ENCODE measurements at regions not wholly inside any gene's neighbourhood (a gene's known extent, or its start where the extent isn't known, plus 50 kb on each side); places are given as distances from the start of the nearest gene placed in this dataset.

DNA sequence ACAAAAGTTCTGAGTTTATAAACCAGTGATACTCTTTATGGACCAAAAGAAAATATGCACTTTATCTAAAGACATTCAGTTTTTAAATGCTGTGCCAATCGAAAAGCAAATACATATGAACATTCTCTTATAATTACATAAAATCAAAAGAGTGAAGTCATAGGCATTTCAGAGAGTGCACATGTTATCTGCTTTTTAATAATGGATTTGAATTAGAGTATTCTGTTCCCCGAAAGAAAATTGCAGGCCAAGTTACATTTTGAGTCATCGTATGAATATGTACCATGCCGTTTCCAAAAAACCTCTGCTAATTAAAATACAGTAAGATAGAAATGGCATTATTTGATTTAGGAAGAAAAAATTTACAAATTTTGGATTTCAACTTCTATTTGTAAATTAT is 565.7 kb downstream of the ZEB2 start:
- DNase-seq (ENCODE audit: low read depth, low spot score) = no peak

DNA sequence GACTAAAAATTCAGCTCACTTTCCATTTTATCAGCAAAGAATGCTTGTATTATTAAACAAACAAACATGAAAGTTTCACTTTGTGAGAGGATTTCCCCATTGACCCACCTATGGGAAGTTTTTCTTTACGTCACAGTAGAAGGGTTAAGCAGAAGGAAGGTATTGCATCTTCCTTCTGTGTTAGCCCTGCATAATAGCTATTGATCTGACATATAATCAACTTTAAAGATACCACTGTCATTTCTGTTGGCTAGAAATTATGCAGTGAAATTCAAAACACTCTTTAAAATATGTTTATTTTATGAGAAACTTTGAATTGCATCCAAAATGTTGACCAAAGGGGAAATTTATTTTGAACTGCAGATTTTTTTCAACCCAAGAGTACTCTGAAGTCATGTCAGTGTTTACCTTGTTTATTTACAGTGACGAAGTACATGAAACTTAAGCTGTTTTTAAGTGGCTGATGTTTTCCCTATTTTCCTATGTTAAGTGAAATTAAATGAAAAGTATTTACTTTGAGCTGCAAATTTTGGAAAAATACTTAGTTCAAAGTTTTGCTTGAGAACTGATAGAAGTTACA is 566.4 kb downstream of the ZEB2 start:
- DNase-seq (ENCODE audit: low read depth, low spot score) = no peak

DNA sequence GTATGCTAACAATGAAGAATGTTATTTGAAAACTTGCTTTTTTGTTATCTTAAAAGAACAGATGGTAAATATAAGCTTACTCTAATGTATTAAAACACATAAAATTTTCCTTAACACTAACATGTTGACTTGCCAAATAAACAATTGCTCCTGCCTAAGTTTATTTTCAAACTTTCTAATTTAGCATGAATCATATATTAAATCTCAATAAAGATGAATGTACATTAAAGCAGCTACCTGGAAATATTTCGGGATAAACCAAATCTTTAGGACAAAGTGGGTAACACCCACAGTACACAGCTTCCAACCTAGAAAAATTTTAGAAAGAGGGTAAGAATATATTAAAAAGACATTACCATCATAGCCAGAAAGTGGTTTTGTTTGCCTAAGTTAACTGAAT is 567.4 kb downstream of the ZEB2 start:
- DNase-seq (ENCODE audit: low read depth, low spot score) = no peak

DNA sequence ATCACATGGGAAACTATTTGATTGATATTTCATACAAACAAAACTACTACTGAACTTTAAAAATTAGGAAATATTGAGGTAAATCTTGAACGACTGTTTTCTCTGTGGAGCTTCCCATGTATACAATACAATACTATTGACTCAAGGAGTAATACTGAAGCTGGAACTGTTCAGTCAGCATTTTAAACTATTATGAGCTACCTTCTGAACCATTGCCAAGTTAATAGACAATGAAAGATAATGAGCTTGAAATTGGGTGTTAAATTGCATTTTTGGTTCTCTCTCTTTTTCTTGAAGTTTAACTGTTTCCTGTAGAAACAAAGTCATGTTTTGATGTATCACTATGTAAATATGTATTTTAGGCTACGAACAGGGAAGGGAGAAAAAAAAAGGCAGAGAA is 569.2 kb downstream of the ZEB2 start:
- no peak for DNase-seq (ENCODE audit: low read depth, low spot score)

DNA sequence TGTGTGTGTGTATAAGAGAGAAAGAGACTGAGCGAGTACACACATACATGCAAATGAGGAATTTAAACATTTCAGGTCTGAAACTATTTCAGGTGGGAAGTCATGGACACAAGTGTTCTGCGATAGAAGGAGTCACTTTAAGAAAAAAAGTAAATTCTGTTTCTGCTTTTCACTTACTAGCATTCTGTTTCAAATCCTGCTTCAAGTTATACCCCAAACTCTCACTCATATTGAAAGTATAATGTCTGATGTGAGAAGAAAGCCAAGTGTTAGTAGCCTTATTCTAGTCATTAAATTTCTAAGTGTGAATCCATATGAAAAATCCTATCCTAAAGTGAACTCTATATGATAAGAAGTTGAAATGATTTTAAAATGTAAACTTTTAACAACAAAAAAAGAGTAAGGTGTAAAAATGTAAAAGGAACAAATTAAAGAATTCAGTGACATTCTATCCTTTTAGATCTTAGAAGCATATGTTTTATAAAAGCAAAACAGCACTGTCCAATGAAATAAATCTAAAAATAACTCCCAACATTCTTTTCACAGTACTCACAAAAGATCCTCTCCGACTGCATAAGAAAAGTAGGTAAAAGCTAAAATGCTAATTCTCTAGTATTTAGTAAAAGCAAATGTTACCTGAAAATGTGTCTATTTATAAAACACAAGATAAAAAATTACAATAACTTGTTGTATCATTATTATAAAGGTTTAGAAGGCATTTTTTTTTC is 570.6 kb downstream of the ZEB2 start:
- DNase-seq (ENCODE audit: low read depth, low spot score) = no peak

DNA sequence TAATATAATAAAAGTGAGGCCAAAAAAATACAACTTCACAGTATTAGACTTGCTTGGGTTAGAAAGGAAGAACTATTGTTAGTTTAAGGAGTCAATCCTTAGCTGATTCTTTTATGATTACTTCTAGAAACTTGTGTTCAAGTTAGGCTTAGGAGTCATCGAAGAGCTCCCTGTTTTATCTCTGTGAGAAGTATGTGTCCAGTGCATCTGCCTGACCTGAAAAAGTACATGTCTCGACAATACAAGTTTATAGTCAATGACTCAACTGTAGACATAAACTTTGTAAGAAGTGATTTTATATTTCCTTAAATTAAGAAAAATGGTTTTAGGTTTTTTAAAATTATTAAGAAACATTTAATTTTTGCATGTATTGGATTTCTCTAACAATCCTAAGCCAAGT is 571.2 kb downstream of the ZEB2 start:
- no peak for DNase-seq (ENCODE audit: low read depth, low spot score)

DNA sequence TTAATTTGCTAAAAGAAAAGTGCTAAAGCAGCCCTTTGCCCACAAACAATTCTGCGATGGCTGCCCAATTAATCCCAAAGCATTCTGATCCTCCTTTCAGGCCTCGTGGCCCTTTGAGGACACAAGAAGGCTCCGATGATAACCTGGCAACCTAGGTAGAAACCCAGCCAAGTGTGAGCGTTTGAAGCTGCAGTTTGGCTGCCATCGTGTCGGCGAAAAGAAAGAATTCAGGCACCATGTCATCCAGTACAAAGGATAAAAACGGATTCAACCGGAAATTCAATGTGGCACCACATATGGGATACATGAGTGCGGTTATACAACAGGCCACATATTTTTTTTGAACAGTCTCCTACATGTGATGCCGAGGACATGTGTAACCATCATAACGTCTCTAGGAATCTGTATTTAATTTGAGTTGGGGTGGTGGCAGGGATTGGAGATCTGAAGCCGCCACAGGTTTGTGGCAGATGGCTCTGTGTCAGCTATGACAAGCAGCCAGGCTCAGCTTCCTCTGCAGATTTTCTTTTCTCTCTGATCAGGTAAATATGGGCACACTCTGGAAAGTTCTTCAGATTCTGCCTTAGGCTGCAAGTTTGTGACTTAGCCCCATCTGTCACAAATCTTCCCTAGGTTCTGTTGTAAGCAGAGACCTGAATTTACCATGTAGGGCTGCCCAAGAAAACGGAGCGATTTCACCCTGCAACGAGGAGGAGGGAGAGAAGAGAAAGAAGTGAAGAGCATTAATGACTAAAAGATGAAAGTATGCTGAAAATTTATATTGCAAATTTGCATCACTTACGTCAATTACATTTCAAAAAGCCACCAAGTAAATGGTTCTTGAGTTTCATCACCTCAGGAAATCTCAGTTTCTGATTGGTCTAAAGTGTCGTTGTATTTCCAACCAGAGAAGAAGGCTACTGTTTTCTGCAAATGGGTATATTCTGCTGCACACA is 573.2 kb downstream of the ZEB2 start:
- no peak for DNase-seq (ENCODE audit: low read depth, low spot score)

DNA sequence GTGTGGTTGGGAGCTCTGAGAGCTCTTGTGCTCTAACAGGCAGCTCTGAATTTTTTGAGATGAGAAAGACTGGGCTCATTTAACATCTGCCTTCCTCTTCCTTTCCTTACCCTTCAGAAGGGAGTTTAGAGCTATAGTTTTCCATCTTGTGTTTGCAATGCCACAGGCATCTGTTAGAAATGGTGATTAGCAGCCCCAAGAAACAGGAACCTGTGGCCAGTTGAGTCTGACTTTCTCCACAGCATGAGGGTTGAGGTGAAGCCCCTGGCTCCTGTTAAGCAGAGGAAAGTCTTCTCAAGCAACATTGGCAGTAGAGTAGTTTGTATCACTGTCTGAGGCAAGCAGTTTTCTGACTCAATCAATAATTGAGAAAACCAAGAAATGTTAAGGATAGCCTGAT is 577.4 kb downstream of the ZEB2 start:
- DNase-seq (ENCODE audit: low read depth, low spot score) = no peak

DNA sequence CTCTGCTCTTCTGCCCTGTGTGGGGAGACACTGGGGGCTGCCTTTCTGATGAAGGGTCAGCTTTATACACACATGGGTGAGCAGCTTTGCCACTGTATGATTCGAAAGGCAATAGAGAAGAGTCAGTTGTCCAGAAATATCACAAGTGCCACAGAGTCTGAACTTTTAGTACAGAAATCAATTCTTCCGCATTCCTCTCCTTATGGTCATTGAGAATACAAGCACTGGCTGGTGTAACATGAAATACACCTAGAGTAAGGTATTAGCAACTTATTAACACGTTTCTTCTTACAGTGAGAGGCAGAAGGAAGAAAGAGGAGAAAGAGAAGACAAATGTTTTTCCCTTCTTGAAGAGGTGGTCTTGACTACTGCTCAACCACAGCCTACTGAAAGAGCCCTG is 579.2 kb downstream of the ZEB2 start:
- no peak for DNase-seq (ENCODE audit: low read depth, low spot score)

DNA sequence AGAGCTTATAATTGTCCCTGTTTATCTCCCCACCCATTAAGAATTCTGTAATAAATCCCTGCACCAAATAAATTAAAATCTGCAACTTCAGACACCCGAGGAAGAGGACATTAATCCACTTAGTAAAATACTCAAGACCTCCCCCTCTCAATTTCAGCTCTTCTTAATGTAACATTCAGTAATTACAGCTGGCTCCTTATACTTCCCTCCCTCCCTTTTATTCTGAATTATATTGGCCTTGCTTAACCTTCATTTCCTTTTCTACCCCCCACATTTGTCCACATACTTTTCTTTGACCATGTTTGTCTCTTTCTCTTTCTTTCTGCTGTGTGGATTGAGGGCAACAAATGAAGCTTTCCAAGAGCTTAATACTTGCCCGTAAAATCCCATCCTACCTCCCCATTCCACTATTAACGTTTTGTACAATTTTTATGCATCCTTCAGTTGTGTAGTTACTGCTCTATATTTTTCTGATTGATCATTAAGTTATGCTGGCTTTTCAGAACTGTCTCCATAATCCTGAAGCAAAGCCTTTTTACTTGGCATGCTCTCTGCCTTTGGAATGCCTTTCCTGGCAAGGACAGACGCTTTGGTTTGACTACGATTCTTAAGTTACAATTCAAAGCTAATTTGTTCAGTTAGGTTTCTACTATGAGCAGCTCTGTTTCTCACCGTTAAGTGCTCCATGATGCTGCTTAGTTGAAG is 580.1 kb downstream of the ZEB2 start:
- no peak for DNase-seq (ENCODE audit: low read depth, low spot score)

DNA sequence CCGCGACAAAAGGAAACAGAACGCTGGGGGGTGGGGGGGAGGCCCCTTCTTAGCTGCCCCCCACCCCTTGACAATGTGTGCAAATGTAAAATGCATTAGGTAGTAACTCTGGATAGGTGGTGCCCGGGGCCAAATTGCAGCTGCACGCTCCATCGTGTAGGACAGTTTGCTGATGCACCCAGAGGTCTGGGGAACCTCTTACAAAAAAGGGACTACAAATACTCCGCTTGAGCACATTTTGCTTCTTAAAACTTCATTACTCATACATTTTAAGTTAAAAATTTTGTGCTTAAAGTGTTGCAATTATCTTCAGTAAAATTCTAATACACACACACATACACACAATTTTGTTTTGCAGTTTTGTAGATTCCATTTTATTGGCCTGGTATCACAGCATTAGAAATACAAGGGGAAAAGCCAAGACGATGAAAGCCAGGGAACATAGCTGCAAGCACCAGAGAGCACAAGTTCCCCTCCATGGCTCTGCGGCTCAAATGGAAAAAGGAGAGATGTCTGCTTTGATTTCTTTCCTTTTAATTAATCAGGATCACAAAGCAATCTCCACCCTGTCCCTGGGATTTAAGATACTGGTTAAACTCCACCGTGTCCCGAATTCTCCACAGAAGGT is 582.1 kb downstream of the ZEB2 start:
- DNase-seq (ENCODE audit: low read depth, low spot score) = no peak

DNA sequence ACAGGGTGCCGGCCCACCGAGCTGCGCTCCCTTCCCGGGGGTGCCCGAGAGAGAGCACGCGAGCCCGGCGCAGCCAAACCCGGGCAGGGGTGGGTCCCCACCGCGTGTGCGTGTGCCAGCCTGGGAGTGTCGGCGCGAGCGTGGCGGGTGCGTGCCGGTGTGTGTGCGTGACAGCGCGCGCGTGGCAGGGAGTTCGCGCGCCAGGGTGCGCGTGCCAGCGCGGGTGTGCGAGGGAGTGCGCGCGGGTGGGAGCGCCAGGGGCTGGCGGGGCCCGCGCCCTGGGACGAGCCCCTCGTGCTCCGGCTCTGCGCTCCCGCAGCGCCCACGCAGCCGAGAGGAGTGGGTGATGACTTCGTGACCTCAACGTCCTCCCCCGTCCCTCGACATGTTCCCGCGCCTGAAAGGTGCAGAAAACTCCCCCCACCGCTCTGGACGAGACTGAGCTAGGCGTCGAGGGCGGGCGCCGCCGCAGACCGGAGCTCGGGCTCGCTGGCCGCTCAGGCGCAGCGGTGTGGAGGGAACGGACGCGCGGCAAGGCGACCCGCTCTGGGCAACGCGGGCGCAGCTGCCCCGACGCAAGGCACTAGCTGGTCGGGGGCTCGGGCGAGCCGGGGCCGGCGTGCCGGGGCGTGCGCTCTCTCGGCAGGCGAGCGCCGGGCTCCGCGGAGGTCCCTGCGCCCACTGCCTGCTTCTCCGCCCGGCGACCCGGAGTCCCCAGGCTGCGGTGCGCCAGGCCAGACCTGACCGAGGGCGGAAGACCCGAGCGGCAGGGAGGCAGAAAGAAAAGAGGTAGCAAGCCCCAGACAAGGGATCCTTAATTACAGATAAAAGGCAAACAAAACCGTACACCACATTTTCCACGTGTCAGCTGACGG is 582.8 kb downstream of the ZEB2 start:
- no peak for DNase-seq (ENCODE audit: low read depth, low spot score)

DNA sequence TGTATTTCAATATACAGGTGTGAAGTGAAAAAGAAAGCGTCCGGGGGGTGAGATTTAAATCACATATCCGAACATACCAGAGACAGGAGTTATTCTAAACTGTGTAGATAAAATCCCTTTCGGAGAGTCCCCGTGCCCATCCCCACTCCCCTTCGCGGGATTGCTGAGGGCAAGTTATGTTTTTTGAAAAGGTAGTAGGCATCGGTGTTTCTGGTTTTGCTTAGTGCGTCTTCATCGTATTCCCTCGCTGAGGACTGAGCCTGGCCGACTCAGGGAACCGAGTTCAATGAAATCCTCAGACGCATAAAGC is 583.4 kb downstream of the ZEB2 start:
- no peak for DNase-seq (ENCODE audit: low read depth, low spot score)

DNA sequence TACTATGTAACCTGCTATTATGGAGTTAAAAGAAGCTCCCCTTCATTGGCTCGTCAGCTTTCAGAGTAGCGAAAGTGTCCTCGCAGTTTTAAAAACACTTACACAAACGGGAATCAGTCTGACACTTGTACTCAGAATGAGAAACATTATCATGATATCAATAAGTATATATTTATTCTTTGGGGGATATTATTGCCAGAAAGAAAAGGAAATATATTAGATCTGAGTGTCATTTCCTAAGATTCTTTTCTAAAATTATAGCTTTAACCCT is 584.5 kb downstream of the ZEB2 start:
- DNase-seq (ENCODE audit: low read depth, low spot score) = no peak

DNA sequence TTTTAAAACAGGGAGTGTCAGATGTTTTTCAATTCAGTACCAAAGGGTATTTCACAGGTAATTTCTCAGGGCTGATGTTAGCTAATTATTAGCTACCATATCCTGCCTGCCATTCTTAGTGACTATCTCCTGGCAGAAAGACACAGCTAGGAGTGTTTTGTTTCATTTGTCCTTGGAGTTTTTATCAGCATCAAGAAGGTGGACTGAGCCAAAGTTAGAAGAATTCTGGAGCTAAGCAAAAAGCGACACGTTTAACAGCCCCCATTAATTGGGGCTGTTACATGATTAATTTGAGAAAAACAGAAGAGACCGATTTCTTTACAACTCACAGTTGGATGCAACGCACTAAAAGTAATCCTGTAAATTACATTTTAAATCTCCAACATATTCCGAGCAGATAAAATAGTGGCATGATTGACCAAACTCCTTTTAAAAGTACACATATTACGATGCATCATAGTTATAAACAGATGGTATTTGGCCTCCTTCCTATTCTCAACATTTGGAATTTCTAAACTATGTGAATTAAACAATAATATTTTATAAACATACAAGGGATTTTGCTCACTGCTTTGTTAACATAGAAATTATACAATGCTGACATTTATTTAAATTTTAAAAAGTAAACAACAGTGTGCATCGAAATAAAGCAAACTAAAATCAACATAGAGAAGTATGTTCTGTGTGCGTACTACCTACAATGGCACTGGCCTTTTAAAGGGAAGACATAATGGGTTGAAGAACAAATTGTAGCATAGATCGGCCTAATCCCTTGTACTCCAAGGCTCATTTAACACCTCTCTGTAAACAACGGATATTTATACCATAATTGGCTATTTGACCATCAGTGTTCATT is 585.1 kb downstream of the ZEB2 start:
- no peak for DNase-seq (ENCODE audit: low read depth, low spot score)

DNA sequence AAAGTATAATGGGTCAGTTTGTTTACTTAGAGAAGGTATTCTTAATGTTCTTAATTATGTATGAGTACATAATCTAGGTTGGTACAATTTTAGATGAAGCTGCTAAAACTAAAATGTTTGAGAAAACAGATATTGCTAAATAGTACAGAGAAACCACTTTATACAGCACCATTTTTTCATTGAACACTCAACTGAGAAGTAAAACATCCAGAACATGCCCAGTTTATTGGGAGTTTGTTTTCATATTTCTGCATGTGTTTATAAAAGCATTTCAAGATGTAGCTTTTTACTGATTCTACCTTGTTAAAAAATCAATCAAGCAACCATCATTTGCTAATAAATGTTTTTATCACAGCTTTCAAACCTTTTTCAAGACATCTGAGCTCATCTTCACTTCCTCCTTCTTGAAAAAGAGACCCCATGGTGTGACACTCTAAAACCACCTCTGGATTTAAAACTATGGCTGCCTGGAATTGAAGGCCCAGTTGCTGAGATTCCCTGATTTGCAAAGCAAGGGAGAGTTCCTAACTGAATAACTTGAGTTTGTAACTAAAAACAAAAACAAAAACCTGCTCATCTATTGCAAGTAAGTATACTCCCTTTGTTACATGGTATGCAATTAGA is 585.9 kb downstream of the ZEB2 start:
- no peak for DNase-seq (ENCODE audit: low read depth, low spot score)

DNA sequence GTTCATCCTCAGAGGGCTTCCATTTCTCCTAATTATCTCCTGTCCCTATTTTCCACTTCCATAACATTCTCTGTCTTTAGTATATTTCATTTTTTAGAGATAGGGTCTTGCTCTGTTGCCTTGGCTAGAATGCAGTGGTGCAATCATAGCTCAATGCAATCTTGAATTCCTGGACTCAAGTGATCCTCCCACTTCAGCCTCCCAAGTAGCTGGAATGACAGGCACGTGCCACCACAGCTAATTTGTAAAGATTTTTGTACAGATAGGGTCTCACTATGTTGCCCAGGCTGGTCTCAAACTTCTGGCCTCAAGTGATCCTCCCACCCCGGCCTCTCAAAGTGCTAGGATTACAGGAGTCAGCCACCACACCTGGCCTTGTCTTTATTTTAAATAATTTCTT is 589.0 kb downstream of the ZEB2 start:
- DNase-seq (ENCODE audit: low read depth, low spot score) = no peak

DNA sequence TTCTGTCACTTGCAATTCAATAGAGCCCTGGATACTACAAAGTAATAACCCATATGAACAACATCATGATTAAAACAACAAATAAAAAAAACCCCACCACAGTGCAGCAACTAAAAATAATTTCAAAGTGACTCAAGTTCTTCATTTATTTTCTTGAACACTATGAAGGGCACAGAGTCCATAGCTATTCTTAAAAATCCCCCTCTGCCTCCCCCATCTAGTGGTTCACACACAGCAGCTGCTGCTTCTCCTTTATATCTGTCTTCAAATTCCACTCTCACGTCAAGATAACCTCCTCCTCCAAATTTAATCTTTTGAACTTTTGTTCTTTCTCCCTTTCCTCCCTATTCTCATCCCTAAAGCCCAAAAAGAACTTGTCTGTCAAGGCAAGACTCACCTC is 591.3 kb downstream of the ZEB2 start:
- no peak for DNase-seq (ENCODE audit: low read depth, low spot score)

DNA sequence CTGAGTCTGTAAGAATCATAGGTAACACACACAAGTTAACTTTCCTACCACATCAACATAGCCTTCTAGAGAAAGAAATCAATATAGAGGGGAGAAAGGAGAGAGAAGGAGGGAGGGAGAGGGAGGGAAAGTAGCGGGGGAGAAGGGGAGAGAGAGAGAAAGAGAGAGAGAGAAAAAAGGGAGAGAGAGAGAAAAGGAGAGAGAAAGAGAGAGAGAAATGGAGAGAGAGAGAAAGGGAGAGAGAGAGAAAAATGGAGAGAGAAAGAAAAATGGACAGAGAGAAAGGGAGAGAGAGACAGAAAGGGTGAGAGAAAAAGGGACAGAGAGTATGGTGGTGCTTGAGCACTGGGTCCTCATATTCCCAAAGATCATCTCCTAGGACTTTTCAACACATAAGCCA is 591.7 kb downstream of the ZEB2 start:
- DNase-seq (ENCODE audit: low read depth, low spot score) = no peak

DNA sequence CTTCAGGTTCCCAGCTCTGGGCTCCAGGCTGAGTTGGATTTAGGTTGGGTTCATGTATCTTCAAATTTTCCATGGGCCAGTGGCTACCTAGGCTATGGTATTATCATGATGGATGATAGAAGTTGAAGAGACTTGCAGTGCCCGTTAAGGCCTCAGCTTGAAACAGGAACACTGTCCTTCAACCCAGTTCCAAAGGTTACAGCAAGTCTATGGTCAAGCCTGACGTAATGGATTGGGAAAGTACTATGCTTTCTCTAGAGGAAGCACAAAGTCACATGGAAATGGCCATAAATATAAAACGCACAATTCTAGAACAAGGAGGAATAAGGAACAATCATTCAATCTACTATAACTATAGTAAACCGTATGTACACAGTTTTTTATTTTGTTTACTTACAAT is 593.2 kb downstream of the ZEB2 start:
- DNase-seq (ENCODE audit: low read depth, low spot score) = no peak

All from iPS DF 19.7 (cell line).